ENCODE measurements at regions not wholly inside any gene's neighbourhood (a gene's known extent, or its start where the extent isn't known, plus 50 kb on each side); places are given as distances from the start of the nearest gene placed in this dataset.

DNA sequence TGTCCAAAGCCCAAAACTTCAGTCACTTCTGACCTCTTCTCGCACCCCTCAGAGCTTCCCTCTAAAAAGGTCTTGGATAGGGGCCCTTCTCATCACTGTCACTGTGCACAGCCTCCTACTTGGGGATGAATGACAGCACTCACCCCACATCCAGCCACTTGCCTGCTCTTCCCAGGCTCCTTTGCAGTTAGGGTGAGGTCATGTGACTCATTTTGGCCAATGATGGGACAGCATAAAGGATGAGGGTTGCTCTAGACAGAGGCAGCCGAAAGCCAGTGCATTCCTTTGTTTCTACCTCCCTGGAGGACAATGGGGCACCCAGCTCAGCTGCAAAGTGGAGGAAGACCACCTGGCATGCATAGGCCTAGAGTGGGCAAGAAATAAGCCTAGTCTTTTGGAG, 1413.3 kb downstream of the TBC1D22A start:
- in situ Hi-C loops (cut with MboI; ENCODE audit: low sequenced_read_pairs), result no loop called here

DNA sequence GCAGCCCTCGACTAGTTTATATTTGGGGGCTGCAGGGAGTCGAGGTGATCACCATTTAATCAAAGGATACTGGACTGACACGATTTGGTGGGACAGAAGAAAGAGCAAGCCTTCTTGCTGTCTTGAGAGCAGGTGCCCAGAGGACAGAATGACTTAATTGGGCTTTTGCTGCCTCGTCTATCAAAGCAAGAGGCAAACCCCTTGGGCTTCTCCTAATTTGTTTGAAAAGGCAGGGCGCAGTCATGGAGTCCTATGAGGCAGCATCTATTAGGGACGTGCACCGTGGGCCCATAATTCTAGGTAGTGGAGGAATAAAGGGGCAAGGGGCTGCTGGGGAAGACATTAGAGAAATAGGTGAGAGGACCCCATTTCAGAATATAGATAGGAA, 1411.3 kb downstream of the TBC1D22A start:
- in situ Hi-C loops (cut with MboI; ENCODE audit: low sequenced_read_pairs), result no loop called here

DNA sequence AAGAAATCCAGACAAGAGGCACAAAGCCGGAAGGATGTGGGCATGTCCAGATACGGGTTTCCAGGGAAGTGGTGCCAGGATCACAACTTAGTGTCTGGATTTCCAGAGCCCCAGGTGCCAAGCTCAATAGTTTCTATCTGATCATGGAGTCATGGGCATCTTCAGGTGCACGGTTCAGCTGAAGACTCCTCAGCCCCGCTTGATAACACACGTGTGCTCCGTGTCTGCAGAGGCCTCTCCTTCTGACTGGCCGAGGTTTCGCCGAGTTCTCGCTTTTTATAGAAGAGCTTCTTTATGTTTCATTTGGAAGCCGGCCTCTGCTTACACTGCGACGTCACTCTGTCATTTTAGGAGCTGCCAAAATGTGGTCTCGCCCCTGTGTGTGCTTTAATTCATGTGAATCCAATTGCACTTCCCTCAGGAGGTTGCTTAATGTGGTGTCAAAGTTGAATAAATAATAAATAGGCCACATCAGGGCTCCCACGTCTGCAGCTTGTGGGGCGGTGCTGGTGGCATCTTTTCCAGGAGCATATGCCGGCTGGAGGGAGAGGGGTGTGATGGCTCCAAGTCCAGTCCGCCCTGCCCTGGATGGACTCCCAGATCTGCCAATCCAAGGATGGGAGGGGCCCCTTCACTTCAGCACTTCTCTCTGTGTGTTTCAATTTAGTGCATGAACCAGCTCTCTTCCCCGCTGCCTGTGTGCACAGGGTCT, 1410.8 kb downstream of the TBC1D22A start:
- in situ Hi-C loops (cut with MboI; ENCODE audit: low sequenced_read_pairs), result no loop called here

- in situ Hi-C loops (cut with MboI; ENCODE audit: low sequenced_read_pairs), result no loop called here
These were observed 1408.8 kb downstream of the TBC1D22A start for GRCh38 chr22:48171271-48171691.

DNA sequence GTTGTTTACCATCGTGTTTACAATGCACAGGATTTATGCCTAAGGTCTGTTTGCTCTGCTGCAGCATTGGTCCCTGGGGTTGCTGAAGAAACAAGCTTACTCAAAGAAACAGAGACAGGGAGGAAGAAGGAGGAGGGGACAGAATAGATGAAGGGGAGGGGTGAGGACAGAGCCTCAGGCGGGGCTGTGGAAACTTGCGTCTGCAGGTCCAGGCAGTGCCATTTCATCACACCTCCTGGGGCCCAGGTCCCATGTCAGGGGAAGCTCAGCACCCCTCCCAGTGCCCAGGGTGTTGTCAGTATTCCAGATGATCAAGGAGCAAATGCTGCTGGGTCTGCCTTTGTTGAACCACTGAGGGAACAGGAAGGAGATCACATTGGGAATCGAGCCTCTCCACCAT, 1406.8 kb downstream of the TBC1D22A start:
- in situ Hi-C loops (cut with MboI; ENCODE audit: low sequenced_read_pairs), result no loop called here

DNA sequence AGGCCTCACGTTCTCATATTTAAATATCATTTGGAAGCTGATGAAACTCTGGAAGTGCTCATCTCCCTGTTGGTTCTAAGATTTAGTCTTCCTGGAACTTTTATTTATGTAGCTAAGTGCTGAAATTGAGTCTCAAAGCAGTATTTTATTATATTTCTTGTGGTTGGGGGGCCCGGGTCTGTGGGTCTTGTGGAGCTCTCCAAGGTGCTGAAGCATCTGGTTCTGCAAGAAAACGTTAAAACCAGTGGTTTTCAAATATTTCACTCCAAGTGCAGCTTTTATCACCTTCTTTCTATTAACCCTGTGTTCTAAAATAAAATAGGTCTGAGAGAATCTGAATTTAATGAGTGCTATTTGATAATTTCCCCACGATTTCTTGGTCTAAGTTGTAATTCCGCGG, 1404.8 kb downstream of the TBC1D22A start:
- in situ Hi-C loops (cut with MboI; ENCODE audit: low sequenced_read_pairs), result no loop called here

DNA sequence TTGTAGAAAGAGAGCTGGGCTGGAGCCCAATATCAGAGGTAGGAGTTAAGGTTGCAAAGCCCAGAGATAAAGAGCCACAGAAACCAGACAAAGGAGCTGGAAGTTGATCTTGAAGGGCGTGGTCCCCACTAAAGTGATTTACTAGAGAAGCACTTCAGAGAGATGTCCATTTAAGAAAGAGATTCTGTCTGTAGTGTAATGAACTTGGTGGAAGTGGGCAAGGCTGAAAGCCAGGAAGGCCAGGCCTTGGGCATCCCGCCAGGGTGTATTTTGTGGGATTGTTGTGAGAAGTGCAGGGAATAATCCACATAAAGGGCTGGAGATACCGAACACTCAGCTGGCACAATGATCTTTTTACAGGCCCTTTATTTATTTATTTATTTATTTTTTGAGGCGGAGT, 1398.8 kb downstream of the TBC1D22A start:
- in situ Hi-C loops (cut with MboI; ENCODE audit: low sequenced_read_pairs), result no loop called here

DNA sequence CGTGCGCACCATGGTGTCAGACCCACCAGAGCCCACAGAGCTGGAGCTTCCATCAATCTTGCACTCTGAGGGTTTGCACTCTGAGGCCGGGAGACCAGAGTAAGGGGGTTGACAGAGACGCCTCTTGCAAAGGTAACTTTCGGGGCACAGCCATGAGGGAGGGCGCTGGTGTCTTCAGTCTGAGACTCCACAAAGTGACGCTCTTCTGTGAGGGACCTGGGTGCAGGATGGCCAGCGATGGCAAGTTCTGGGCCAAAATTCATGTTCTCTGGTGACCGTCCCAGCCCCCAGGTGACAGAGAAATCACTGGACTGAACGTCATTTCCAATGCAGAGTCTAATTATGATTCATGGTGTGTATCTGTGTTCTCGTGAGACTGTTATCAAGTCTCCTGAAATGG, 1395.2 kb downstream of the TBC1D22A start:
- in situ Hi-C loops (cut with MboI; ENCODE audit: low sequenced_read_pairs), result no loop called here

- in situ Hi-C loops (cut with MboI; ENCODE audit: low sequenced_read_pairs), result no loop called here
These were observed 1394.3 kb downstream of the TBC1D22A start for GRCh38 chr22:48156603-48157355.

GRCh38 chr22:48155446-48155845, 1393.0 kb downstream of the TBC1D22A start:
- in situ Hi-C loops (cut with MboI; ENCODE audit: low sequenced_read_pairs), result no loop called here

DNA sequence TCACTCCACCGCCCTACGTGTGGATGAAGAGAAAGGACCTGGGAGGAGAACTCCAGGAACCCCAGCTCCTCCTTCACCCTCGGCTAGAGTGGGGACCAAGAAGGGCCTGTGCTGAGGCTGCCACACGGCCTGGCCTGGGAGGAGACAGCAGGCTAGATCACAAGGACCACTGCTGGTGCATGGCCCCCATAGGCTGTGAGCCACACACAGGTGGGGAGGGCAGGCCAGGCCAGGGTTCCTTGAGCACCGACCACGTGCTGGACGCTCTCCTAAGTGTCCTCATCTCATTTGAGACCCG, 1392.4 kb downstream of the TBC1D22A start:
- in situ Hi-C loops (cut with MboI; ENCODE audit: low sequenced_read_pairs), result no loop called here

GRCh38 chr22:48154169-48154942, 1391.9 kb downstream of the TBC1D22A start:
- in situ Hi-C loops (cut with MboI; ENCODE audit: low sequenced_read_pairs), result no loop called here

DNA sequence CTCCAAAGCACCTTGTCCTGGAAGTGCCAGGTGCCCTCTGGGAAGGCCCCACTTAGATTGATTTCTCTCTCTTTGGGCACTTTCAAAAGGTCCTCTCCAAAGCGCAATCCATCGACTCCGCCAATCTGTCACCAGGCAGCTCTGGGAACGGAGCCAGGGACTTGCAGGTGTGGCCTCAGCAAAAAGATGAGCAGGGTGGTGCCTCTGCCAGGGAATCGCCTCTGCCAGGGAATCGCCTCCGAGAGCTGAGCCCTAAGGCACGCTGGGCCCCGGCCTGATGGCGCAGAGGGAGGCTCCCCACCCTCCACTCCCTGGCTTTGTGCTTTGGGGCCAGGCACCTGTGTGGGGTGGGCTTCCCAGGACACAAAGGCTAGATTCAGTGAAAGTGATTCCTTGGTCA, 1391.3 kb downstream of the TBC1D22A start:
- in situ Hi-C loops (cut with MboI; ENCODE audit: low sequenced_read_pairs), result no loop called here

DNA sequence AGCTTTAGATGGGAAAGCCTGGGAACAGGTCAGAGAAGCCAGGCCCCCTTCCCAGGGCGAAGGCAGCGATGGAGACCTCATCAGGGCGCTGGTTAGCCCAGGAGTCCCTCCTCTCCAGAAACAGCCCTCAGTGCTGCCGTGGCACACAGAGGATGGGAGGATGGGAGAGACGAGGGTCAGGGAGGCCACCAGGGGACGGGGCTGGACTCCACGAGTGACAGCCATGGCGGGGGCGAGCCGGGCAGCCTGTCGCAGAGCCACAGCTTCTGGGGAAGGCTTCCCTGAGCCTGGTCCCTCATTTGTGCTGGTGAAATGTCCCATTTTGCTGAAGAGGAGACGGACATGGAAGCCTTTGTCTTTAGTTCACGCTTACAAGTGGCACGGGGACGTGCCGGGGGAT, 1390.5 kb downstream of the TBC1D22A start:
- in situ Hi-C loops (cut with MboI; ENCODE audit: low sequenced_read_pairs), result no loop called here

DNA sequence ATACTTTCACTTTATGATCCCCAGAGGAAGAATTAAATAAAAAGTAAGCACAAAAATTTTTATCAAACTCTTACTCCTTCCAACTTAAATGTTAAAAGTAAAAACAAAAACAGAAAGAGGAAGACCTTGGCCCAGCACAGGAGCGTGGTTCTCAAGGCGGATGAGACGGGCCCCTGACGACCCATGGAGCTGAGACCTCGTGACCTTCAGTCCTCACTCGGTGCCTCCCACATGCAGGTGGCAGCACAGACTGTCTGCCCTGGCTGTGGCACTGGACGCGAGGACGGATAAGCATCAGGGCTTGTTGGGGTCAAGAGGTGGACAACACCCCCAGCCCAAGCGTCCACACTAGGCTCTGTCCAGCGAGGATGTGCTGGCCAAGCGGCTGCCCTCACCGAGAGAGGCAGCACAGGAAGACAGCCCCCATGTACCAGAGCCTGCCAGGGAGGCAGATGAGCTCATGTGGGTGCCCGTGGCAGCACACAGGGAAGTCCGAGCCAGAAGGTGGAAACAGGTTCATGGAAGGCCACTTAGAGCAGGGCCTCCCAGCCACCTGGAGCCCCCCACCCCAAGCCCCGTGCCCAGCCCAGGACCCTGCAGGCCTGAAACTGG, 1389.8 kb downstream of the TBC1D22A start:
- in situ Hi-C loops (cut with MboI; ENCODE audit: low sequenced_read_pairs), result no loop called here

DNA sequence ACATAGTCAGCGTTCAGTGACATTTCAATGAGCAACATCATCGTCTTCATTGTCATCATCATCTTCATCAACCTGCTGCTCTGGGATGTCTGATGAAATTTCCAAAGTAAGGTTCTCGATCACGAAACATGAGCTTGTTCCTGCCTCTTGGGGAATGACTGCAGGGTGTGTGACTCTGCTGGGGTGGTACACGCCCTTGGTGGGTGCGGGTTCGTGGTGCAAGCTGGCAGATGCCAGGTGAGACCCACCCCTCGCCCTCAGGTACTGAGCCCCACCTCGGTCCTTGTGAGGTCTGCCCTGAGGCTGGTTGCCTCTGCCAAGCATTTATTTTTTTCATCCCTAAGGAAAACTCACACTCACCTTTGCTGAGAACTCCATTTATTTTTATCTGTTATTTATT, 1389.2 kb downstream of the TBC1D22A start:
- in situ Hi-C loops (cut with MboI; ENCODE audit: low sequenced_read_pairs), result no loop called here

- in situ Hi-C loops (cut with MboI; ENCODE audit: low sequenced_read_pairs), result no loop called here
These were observed 1385.4 kb downstream of the TBC1D22A start for GRCh38 chr22:48147831-48148230.

- in situ Hi-C loops (cut with MboI; ENCODE audit: low sequenced_read_pairs), result no loop called here
These were observed 1385.0 kb downstream of the TBC1D22A start for GRCh38 chr22:48147404-48147803.

GRCh38 chr22:48146426-48146825, 1384.0 kb downstream of the TBC1D22A start:
- in situ Hi-C loops (cut with MboI; ENCODE audit: low sequenced_read_pairs), result no loop called here

- in situ Hi-C loops (cut with MboI; ENCODE audit: low sequenced_read_pairs), result no loop called here
These were observed 1383.3 kb downstream of the TBC1D22A start for GRCh38 chr22:48145738-48146137.

- in situ Hi-C loops (cut with MboI; ENCODE audit: low sequenced_read_pairs), result no loop called here
These were observed 1381.9 kb downstream of the TBC1D22A start for GRCh38 chr22:48144318-48144717.

- in situ Hi-C loops (cut with MboI; ENCODE audit: low sequenced_read_pairs), result no loop called here
These were observed 1381.4 kb downstream of the TBC1D22A start for GRCh38 chr22:48143856-48144255.
